Type B pancreatic cell (in vitro differentiated cells): ENCODE measurements at regions not wholly inside any gene's neighbourhood (a gene's known extent, or its start where the extent isn't known, plus 50 kb on each side); places are given as distances from the start of the nearest gene placed in this dataset.
A peak's percentile ranks its signal among the peaks of the same experiment; 100 is the strongest.

Experiments
- DNase-seq: peaks from one replicate; pipeline ENCODE4 v3.0.0; 2021; ENCODE audit warnings: mixed read lengths; ENCODE audit not compliant: unreplicated experiment; ENCODE audit errors: extremely low spot score
- H3K27ac Mint-ChIP-seq: 2 replicates; pipeline ENCODE4 v1.8.0; 2021; ENCODE audit warnings: mild to moderate bottlenecking, mixed read lengths
- H3K27me3 Mint-ChIP-seq: 2 replicates; pipeline ENCODE4 v1.8.0; 2021; ENCODE audit warnings: mixed read lengths
- H3K36me3 Mint-ChIP-seq: 2 replicates; pipeline ENCODE4 v1.8.0; 2021; ENCODE audit warnings: mixed read lengths
- H3K4me1 Mint-ChIP-seq: one replicate; pipeline ENCODE4 v1.8.0; 2021; ENCODE audit warnings: mixed read lengths; ENCODE audit not compliant: unreplicated experiment
- H3K4me3 Mint-ChIP-seq: 2 replicates; pipeline ENCODE4 v1.8.0; 2021; ENCODE audit warnings: mild to moderate bottlenecking, mixed read lengths
- H3K9me3 Mint-ChIP-seq: 2 replicates; pipeline ENCODE4 v1.8.0; 2021; ENCODE audit warnings: mixed read lengths
- TF ChIP-seq, protein P1 (sequence below): fragments of 200-600 bp; sonication (generic); conservative IDR thresholded peaks from 2 replicates; pipeline ENCODE4 v1.5.0; 2021; ENCODE audit warnings: antibody characterized with exemption, mild to moderate bottlenecking

DNA sequence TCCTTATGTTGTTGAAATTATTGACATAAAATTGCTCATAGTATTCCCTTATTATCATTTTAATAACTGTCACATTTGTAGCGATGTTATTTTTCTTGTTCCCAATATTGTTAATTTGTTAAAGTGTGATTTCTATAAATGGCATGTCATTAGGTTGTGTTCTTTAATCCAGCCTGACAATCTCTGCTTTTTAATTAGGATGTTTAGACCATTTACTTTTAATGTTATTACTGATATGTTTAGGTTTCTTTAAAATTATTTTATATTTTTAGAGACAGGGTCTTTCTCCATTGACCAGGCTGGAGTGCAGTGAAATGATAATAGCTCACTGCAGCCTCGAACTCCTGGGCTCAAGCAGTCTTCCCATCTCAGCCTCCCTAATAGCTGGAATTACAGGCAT lies 408.5 kb downstream of the DLEU7 start:
- TF ChIP-seq, protein P1, sequence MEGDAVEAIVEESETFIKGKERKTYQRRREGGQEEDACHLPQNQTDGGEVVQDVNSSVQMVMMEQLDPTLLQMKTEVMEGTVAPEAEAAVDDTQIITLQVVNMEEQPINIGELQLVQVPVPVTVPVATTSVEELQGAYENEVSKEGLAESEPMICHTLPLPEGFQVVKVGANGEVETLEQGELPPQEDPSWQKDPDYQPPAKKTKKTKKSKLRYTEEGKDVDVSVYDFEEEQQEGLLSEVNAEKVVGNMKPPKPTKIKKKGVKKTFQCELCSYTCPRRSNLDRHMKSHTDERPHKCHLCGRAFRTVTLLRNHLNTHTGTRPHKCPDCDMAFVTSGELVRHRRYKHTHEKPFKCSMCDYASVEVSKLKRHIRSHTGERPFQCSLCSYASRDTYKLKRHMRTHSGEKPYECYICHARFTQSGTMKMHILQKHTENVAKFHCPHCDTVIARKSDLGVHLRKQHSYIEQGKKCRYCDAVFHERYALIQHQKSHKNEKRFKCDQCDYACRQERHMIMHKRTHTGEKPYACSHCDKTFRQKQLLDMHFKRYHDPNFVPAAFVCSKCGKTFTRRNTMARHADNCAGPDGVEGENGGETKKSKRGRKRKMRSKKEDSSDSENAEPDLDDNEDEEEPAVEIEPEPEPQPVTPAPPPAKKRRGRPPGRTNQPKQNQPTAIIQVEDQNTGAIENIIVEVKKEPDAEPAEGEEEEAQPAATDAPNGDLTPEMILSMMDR, result no peak
- Mint-ChIP-seq H3K27me3 (no peaks in the 10 kb centered on the region), H3K36me3 (no peaks in the 10 kb centered on the region), H3K9me3 (no peaks in the 10 kb centered on the region), H3K4me3 (no peak overlapping the region), H3K4me1 (peaks cover 5% of the 10 kb centered on the region), H3K27ac (no peak overlapping the region)
- DNase-seq, result no peak

DNA sequence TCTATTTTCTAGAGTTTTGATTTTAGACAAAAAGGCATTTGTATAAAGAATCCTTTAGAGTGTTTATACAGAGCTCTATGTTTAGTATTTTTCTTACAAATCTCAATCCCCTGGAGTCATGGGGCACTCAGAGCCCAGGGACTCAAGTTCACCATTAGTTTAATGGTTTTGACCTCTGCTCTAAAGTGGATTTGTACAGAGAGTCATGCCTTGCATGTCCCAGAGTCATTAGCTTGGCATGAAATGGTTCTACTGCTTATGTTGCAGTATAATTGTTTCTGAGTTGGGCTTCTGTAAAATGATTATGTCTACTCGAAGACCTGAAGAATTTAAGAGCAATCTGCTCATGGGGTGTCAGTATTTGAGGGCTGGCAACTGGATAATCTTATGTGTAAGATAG lies 406.2 kb downstream of the DLEU7 start:
- Mint-ChIP-seq H3K36me3 (no peaks in the 10 kb centered on the region), H3K27ac (no peak overlapping the region), H3K9me3 (no peaks in the 10 kb centered on the region), H3K4me3 (no peak overlapping the region), H3K27me3 (no peaks in the 10 kb centered on the region), H3K4me1 (peaks cover 10% of the 10 kb centered on the region)
- TF ChIP-seq, protein P1, result no peak
- DNase-seq, result no peak

DNA sequence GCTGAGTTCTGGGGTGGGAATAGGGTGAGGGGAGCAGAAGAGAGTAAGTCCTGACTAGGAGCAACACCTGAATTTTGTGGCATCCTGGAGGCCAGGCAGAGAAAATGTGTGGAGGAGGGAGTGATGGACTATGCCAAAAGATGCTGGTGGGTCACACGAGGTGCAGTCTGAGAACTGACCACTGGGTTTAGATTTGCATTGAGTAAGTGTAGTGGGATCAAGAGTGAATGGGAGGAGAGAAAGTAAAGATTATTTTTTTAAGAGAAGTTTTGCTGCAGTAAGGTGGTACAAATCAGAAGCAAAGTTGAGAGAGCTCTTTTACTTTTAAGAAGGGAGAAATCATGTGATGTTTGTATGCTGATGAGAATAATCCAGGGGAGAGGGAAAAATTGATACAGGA lies 405.1 kb downstream of the DLEU7 start:
- H3K27me3 Mint-ChIP-seq, result no peaks in the 10 kb centered on the region
- H3K36me3 Mint-ChIP-seq, result no peaks in the 10 kb centered on the region
- peaks cover 10% of the 10 kb centered on the region for H3K4me1 Mint-ChIP-seq
- H3K27ac Mint-ChIP-seq, result no peak overlapping the region
- TF ChIP-seq, protein P1, result peak; percentile 39
- DNase-seq, result no peak
- no peaks in the 10 kb centered on the region for H3K9me3 Mint-ChIP-seq
- no peak overlapping the region for H3K4me3 Mint-ChIP-seq

DNA sequence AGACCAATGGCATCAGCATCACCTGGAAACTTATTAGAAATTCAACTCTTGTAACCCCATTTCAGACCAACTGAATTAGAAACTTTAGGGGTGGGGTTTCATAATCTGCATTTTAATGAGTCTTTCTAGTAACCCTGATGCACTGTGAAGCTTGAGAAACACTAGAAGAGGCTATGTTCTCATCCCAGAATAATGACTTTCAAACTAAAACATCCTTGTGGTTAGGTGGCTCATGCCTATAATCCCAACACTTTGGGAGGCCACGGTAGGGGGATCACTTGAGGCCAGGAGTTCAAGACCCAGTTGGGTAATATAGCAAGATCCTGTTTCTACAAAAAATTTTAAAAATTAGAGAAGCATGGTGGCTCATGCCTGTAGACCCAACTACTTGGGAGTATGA lies 402.4 kb downstream of the DLEU7 start:
- Mint-ChIP-seq H3K27ac (no peak overlapping the region), H3K4me1 (peaks cover 15% of the 10 kb centered on the region), H3K27me3 (no peaks in the 10 kb centered on the region), H3K4me3 (no peak overlapping the region), H3K9me3 (no peaks in the 10 kb centered on the region), H3K36me3 (no peaks in the 10 kb centered on the region)
- DNase-seq, result no peak
- TF ChIP-seq, protein P1, result no peak

DNA sequence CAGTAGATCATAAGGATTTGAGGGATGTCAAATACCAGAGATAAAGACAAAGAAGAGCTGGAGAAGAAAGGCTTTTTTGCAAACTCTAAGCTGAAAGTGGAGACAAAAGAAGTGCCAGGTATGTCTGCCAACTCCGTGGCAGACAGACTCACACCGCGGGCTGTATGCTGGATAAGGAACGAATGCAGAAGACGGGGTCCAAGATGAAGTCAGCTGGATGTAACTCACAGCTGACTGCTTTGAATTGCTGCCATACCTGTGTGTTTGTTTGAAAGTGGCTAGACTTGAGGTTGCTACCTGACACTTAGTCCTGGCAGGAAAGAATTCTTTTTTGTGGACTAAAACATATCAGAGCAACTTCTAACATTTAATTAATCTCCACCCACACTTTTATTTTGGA lies 398.8 kb downstream of the DLEU7 start:
- DNase-seq, result no peak
- Mint-ChIP-seq H3K27me3 (no peaks in the 10 kb centered on the region), H3K9me3 (no peaks in the 10 kb centered on the region), H3K36me3 (no peaks in the 10 kb centered on the region), H3K4me1 (peaks cover 15% of the 10 kb centered on the region), H3K4me3 (no peak overlapping the region), H3K27ac (no peak overlapping the region)
- TF ChIP-seq, protein P1, result no peak

DNA sequence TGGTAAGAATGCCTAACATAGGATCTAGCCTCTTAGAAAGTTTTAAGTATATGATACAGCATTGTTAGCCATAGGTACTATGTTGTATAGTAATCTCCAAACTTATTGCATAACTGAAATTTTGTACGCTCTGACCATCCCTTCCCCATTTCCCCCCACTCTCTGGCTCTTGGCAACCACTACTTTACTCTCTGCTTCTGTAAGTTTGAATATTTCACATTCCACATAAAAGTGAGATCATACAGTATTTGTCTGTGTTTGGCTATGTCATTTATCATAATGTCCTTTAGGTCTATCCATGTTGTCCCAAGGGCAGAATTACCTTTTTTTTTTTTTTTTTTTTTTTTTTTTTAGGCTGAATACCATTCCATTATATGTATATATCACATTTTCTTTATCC lies 396.9 kb downstream of the DLEU7 start:
- no peak overlapping the region for H3K4me3 Mint-ChIP-seq
- H3K27ac Mint-ChIP-seq, result no peak overlapping the region
- H3K4me1 Mint-ChIP-seq, result peaks cover 9% of the 10 kb centered on the region
- H3K27me3 Mint-ChIP-seq, result no peaks in the 10 kb centered on the region
- H3K36me3 Mint-ChIP-seq, result no peaks in the 10 kb centered on the region
- TF ChIP-seq, protein P1, result no peak
- no peaks in the 10 kb centered on the region for H3K9me3 Mint-ChIP-seq
- DNase-seq, result no peak
